ENCODE measurements at regions not wholly inside any gene's neighbourhood (a gene's known extent, or its start where the extent isn't known, plus 50 kb on each side); places are given as distances from the start of the nearest gene placed in this dataset.

GRCh38 chr2:41919135-41919534 is 128.7 kb upstream of the PKDCC start:
- TF ChIP-seq CTCF (IDR thresholded peaks at IDR 0.05): no peak
- no peak for TF ChIP-seq POLR2AphosphoS5 (IDR thresholded peaks at IDR 0.05)
- TF ChIP-seq POLR2A (IDR thresholded peaks at IDR 0.05): no peak
- TF ChIP-seq EP300 (IDR thresholded peaks at IDR 0.05): no peak
- intact Hi-C loops (cut with DNase I; ENCODE audit: low total_unique reads): no loop called here
- 92 to 98% (median 94%) methylated on average over 3 of the region's 3 CpGs for WGBS, 5 donors
- H3K4me1 ChIP-seq: peaks cover 0 to 15% (median 3%) of the 10 kb centered on the region in 4 donors
- no peaks in the 10 kb centered on the region for H3K9me3 ChIP-seq
- DNase-seq: no peak
- H3K27me3 ChIP-seq: no peaks in the 10 kb centered on the region
- no peak overlapping the region for H3K4me3 ChIP-seq
- no peaks in the 10 kb centered on the region for H3K36me3 ChIP-seq
- H3K27ac ChIP-seq: no peak overlapping the region

GRCh38 chr2:41920181-41920580 is 127.6 kb upstream of the PKDCC start:
- intact Hi-C loops (cut with DNase I; ENCODE audit: low total_unique reads): no loop called here
- Histone ChIP-seq H3K4me3 (no peak overlapping the region), H3K27ac (no peak overlapping the region), H3K4me1 (peaks cover 0 to 15% (median 5%) of the 10 kb centered on the region in 4 donors), H3K9me3 (no peaks in the 10 kb centered on the region), H3K27me3 (no peaks in the 10 kb centered on the region), H3K36me3 (no peaks in the 10 kb centered on the region)
- TF ChIP-seq CTCF (IDR thresholded peaks at IDR 0.05): no peak
- no peak for TF ChIP-seq EP300 (IDR thresholded peaks at IDR 0.05)
- TF ChIP-seq POLR2AphosphoS5 (IDR thresholded peaks at IDR 0.05): no peak
- no peak for TF ChIP-seq POLR2A (IDR thresholded peaks at IDR 0.05)
- 79 to 95% (median 94%) methylated on average over 3 of the region's 3 CpGs for WGBS, 5 donors
- no peak for DNase-seq

GRCh38 chr2:41920812-41921211 is 127.0 kb upstream of the PKDCC start:
- no peaks in the 10 kb centered on the region for H3K27me3 ChIP-seq
- H3K27ac ChIP-seq: no peak overlapping the region
- H3K9me3 ChIP-seq: no peaks in the 10 kb centered on the region
- TF ChIP-seq EP300 (IDR thresholded peaks at IDR 0.05) (no peak), POLR2A (IDR thresholded peaks at IDR 0.05) (no peak), CTCF (IDR thresholded peaks at IDR 0.05) (no peak), POLR2AphosphoS5 (IDR thresholded peaks at IDR 0.05) (no peak)
- intact Hi-C loops (cut with DNase I; ENCODE audit: low total_unique reads): no loop called here
- no peaks in the 10 kb centered on the region for H3K36me3 ChIP-seq
- DNase-seq: no peak
- WGBS, 5 donors: 88 to 97% (median 94%) methylated on average over 2 of the region's 2 CpGs
- no peak overlapping the region for H3K4me3 ChIP-seq
- peaks cover 0 to 15% (median 5%) of the 10 kb centered on the region in 4 donors for H3K4me1 ChIP-seq

- Histone ChIP-seq H3K4me1 (peaks cover 0 to 21% (median 5%) of the 10 kb centered on the region in 4 donors), H3K36me3 (no peaks in the 10 kb centered on the region), H3K27ac (no peak overlapping the region), H3K4me3 (no peak overlapping the region), H3K27me3 (no peaks in the 10 kb centered on the region), H3K9me3 (no peaks in the 10 kb centered on the region)
- intact Hi-C loops (cut with DNase I; ENCODE audit: low total_unique reads): no loop called here
- peak in 1 of 2 donors; percentile 47 for DNase-seq
- 49 to 76% (median 62%) methylated on average over 5 of the region's 5 CpGs for WGBS, 5 donors
- TF ChIP-seq CTCF (IDR thresholded peaks at IDR 0.05) (no peak), POLR2AphosphoS5 (IDR thresholded peaks at IDR 0.05) (no peak), EP300 (IDR thresholded peaks at IDR 0.05) (no peak), POLR2A (IDR thresholded peaks at IDR 0.05) (no peak)
These were observed 125.6 kb upstream of the PKDCC start for GRCh38 chr2:41922177-41922576.

All from stomach (tissue), 8 donors.